Peyer's patch (tissue), 4 donors: ENCODE measurements at regions not wholly inside any gene's neighbourhood (a gene's known extent, or its start where the extent isn't known, plus 50 kb on each side); places are given as distances from the start of the nearest gene placed in this dataset.

Experiments used
- POLR2A ChIP-seq, 2 donors: fragments of 450-650 bp; IDR thresholded peaks; one replicate each; pipeline ENCODE4 v1.5.1; 2017; ENCODE audit warnings: antibody characterized with exemption in 2 of 2, mild to moderate bottlenecking in 2 of 2, moderate library complexity in 2 of 2
- TF ChIP-seq, protein P1 (sequence below), 6 experiments: fragments of 450-650 bp in 4 of 6; fragments of 200-600 bp in 2 of 6; sonication (generic) in 1 of 6; IDR thresholded peaks; one replicate each; pipeline ENCODE4 v1.5.1; 2017 to 2019; ENCODE audit warnings: antibody characterized with exemption in 6 of 6, mild to moderate bottlenecking in 3 of 6, moderate library complexity in 1 of 6

GRCh38 chr4:34202154-34202553 lies 2042.2 kb downstream of the ARAP2 start:
- TF ChIP-seq, protein P1, sequence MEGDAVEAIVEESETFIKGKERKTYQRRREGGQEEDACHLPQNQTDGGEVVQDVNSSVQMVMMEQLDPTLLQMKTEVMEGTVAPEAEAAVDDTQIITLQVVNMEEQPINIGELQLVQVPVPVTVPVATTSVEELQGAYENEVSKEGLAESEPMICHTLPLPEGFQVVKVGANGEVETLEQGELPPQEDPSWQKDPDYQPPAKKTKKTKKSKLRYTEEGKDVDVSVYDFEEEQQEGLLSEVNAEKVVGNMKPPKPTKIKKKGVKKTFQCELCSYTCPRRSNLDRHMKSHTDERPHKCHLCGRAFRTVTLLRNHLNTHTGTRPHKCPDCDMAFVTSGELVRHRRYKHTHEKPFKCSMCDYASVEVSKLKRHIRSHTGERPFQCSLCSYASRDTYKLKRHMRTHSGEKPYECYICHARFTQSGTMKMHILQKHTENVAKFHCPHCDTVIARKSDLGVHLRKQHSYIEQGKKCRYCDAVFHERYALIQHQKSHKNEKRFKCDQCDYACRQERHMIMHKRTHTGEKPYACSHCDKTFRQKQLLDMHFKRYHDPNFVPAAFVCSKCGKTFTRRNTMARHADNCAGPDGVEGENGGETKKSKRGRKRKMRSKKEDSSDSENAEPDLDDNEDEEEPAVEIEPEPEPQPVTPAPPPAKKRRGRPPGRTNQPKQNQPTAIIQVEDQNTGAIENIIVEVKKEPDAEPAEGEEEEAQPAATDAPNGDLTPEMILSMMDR (IDR thresholded peaks at IDR 0.05) = no peak
- no peak for TF ChIP-seq POLR2A (IDR thresholded peaks at IDR 0.05)
